ENCODE measurements at regions not wholly inside any gene's neighbourhood (a gene's known extent, or its start where the extent isn't known, plus 50 kb on each side); places are given as distances from the start of the nearest gene placed in this dataset.

- no CpG with 5 or more reads among the region's 2 CpGs for WGBS, 2 experiments (ENCODE audit: extremely low coverage in 2 of 2, insufficient read length in 1 of 2)
- Histone ChIP-seq H2AK9ac (replicated peaks; ENCODE audit: low read depth, low read length, poor library complexity) (no peak overlapping the region), H4K91ac (ENCODE audit: insufficient read depth, low read depth, low read length) (no peak overlapping the region), H3K18ac (ENCODE audit: low read depth, low read length) (no peak overlapping the region), H3K4ac (ENCODE audit: low read depth, low read length) (no peak overlapping the region), H3K27ac (ENCODE audit: insufficient read depth, low read length) (no peak overlapping the region), H3K79me1 (ENCODE audit: low read depth in 1 of 2, low read length in 2 of 2) (no peaks in the 10 kb centered on the region), H2AFZ (replicated peaks; ENCODE audit: low read length, poor library complexity) (no peak overlapping the region), H3K36me3 (ENCODE audit: control insufficient read depth, insufficient read depth, low read length) (no peaks in the 10 kb centered on the region), H3K14ac (replicated peaks; ENCODE audit: low read depth, low read length) (no peak overlapping the region), H4K8ac (ENCODE audit: low read depth in 2 of 2, low read length in 2 of 2) (no peak overlapping the region), H2BK5ac (ENCODE audit: low read depth, low read length, poor library complexity, severe bottlenecking) (no peak overlapping the region), H3K9me1 (ENCODE audit: insufficient read depth, low read length) (no peaks in the 10 kb centered on the region), H3K27me3 (ENCODE audit: control insufficient read depth, insufficient read depth, low read length) (no peaks in the 10 kb centered on the region; the same call in 1 of the 2 replicates), H3K56ac (ENCODE audit: extremely low read depth, insufficient read depth, low read length) (no peak overlapping the region), H3K9me3 (ENCODE audit: control insufficient read depth, insufficient read depth, low read length) (no peaks in the 10 kb centered on the region), H3K4me2 (ENCODE audit: low read depth, low read length) (no peak overlapping the region), H3K4me1 (ENCODE audit: control insufficient read depth, insufficient read depth, low read length) (no peaks in the 10 kb centered on the region), H3K23ac (ENCODE audit: low read depth, low read length) (no peak overlapping the region), H3K9ac (ENCODE audit: low read depth, low read length) (no peak overlapping the region), H3K4me3 (ENCODE audit: insufficient read depth, low read depth, low read length) (no peak overlapping the region), H4K20me1 (ENCODE audit: insufficient read depth, low read length) (no peaks in the 10 kb centered on the region), H2BK20ac (ENCODE audit: low read depth, low read length) (no peak overlapping the region), H2AK5ac (ENCODE audit: low read depth, low read length) (no peak overlapping the region), H2BK15ac (ENCODE audit: low read depth, low read length) (no peak overlapping the region), H4K5ac (ENCODE audit: low read depth, low read length) (no peak overlapping the region), H2BK120ac (ENCODE audit: low read depth, low read length) (no peak overlapping the region)
- dilution Hi-C loops (cut with HindIII; ENCODE audit: low sequenced_read_pairs, unreplicated experiment): no loop called here
- intact Hi-C loops (cut with micrococcal nuclease): no loop called here
- in situ Hi-C loops (cut with MboI; ENCODE audit: low sequenced_read_pairs): no loop called here
- DNase-seq (no peak), ATAC-seq (ENCODE audit: low read depth) (no peak)
- ChIA-PET POLR2A (ENCODE audit: unreplicated experiment) (no interaction called here), CTCF (no interaction called here)
- TF ChIP-seq MAFK (IDR thresholded peaks at IDR 0.05; ENCODE audit: low read depth, low read length) (no peak), BHLHE40 (IDR thresholded peaks at IDR 0.05; ENCODE audit: low read depth, low read length) (no peak), USF2 (IDR thresholded peaks at IDR 0.05; ENCODE audit: low read depth, low read length) (no peak), RFX5 (IDR thresholded peaks at IDR 0.05; ENCODE audit: low read depth, low read length) (no peak), CHD1 (IDR thresholded peaks at IDR 0.05; ENCODE audit: low read depth, low read length) (no peak), RCOR1 (IDR thresholded peaks at IDR 0.05; ENCODE audit: insufficient replicate concordance, low read length) (no peak), SMC3 (IDR thresholded peaks at IDR 0.05; ENCODE audit: low read depth, low read length) (no peak)
- TF ChIP-seq, protein P1, sequence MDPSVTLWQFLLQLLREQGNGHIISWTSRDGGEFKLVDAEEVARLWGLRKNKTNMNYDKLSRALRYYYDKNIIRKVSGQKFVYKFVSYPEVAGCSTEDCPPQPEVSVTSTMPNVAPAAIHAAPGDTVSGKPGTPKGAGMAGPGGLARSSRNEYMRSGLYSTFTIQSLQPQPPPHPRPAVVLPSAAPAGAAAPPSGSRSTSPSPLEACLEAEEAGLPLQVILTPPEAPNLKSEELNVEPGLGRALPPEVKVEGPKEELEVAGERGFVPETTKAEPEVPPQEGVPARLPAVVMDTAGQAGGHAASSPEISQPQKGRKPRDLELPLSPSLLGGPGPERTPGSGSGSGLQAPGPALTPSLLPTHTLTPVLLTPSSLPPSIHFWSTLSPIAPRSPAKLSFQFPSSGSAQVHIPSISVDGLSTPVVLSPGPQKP (IDR thresholded peaks at IDR 0.05; ENCODE audit: borderline replicate concordance, low read depth, low read length): no peak
- no TSS peak for BruUV-seq (replicated peaks)
Observed at GRCh38 chr9:2375114-2375513, 246.5 kb upstream of the VLDLR start.

All from IMR-90 (cell line).